HG03139 (cell line): ENCODE measurements at regions not wholly inside any gene's neighbourhood (a gene's known extent, or its start where the extent isn't known, plus 50 kb on each side); places are given as distances from the start of the nearest gene placed in this dataset.

ENCODE experiments used
- ATAC-seq: cut with Tn5 transposase; IDR thresholded peaks from one replicate; pipeline ENCODE4 v1.9.1; 2021; ENCODE audit not compliant: unreplicated experiment

DNA sequence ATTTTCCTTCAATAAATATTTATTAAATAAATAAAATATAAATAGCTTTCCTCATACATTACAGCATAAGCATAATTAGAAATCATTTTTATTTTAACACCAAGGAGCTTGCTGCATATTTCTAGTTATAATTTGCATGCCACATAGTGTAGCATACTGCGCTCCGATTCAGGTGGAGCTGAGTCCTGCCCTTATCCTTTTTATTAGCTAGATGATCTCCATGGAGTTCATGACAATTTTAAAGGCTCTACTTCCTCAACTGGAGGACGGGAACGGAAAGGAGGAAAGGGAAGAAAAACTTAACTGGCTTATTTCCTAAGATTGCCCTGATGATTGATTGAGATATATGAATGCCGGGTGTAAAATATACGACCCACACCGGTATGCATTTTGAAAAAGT, 385.2 kb downstream of the PLK2 start:
- no peak for ATAC-seq

DNA sequence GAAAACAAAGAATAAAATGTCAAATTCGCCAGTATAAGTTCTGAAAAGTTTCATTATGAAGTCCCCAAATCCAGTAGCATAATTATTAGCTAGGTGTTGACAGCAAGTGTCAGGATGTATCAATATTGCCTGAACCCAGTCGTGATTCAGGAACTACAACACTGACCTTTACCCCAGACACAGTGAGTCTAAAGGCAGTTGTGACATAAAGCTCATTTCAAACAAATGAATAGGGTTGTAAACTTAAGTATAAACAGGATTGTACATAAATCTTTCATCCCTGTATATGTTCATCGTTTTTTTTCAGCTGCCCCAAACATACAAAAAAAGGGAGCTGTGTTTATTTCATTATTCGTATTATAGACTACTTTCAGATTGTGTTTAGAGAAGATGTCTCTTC, 385.7 kb downstream of the PLK2 start:
- ATAC-seq = no peak

DNA sequence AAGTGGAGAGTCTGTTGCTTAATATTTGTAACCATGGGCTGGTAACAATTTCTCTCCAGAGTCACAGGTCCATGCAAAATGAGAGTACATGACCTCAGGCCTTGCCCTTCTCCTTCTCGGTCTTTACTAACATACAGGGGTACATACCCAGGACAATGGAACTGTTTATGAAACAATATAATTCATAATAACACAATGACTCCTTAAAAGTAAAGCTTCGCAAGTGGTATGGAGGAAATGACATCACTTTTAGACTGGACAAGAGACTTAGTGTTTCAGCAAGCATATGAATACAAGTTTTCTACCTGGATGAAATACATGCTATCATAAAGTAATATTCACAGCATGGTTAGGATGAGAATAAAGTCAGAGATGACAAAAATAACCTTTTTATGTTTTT, 386.6 kb downstream of the PLK2 start:
- ATAC-seq = no peak

DNA sequence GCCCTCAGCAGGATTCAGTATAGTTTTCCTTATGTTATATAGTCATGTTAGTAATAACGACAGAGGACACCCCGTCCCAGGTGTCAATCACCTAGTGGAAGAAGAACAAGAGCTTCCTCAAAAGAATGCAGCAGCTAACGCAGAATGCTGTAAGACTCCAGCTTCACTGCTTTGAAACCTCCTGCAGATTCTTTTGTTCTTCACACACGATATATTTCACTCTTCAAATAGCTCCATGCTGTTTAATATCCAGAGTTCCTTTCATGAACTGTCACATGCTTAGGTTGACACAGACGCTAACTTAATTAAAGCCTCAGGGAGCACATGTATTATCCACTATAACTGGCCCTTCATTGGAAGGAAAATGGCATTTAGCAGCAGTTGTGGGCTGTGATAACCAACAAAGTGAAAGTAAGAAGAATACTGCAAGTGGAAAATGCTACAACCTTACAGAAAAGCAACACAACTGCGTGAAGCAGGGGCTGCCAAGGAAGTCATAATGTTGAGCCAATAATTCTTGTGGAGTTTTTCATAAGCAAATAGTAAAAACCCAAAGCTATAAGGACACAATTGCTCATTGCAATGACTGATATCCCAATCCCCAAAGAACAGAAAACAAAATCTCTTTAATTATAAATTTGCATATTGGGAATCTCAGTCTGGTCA, 387.5 kb downstream of the PLK2 start:
- ATAC-seq = no peak

DNA sequence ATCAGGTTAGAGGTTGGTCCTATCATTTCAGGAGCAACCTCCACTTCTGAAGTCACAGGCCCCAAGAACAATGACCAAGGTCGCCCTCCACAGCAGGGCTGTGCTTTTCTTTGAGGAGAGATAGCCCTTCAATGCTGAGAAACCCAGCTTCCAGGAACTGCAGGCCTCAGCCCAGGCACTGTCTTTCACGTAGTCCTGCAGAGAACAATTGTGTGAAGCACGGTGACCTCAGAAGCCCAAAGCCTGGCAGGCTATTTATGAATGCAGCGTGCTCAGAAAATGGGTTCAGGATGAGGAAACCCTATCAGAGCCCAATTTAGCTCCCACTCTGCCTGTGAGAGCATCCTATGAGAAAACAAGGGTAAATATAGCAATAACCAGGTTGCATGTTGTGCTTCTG, 388.3 kb downstream of the PLK2 start:
- ATAC-seq = no peak

DNA sequence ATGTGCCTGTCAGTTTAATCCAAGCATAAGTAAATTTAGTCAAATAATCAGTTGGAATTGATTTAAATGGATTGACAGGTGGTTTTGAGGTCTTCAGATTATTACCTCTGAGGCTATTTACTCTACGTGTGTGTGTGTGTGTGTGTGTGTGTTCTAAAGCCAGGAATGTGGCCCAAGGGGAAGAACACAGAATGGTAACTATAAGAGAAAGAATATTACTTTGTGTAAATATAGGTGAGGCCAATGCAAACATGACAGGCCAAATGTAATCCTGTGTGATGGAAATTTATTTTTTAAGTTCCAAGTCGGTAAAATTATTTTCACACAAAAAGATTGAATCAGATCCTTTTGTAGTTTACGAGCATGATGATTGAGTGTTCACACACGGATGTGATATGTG, 390.0 kb downstream of the PLK2 start:
- no peak for ATAC-seq

DNA sequence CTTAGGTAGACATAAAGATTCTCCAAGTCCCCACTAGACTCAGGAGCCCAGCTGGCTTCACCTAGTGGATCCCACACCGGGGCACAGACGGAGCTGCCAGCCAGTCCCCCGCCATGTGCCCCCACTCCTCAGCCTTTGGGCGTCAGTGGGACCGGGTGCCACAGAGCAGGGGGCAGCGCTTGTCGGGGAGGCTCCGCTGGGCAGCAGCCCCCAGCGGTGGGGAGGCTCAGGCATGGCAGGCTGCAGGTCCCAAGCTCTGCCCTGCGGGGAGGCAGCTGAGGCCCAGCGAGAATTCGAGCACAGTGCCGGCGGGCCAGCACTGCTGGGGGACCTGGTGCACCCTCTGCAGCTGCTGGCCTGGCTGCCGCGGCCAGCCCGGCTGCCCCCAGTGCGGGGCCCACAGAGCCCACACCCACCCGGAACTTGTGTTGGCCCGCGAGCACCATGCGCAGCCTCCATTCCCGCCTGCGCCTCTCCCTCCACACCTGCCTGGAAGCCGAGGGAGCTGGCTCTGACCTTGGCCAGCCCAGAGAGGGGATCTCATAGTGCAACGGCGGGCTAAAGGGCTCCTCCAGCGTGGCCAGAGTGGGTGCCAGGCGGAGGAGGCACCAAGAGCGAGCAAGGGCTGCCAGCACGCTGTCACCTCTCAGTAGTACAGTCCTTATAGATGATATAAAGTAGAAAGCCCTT, 390.7 kb downstream of the PLK2 start:
- ATAC-seq = no peak

DNA sequence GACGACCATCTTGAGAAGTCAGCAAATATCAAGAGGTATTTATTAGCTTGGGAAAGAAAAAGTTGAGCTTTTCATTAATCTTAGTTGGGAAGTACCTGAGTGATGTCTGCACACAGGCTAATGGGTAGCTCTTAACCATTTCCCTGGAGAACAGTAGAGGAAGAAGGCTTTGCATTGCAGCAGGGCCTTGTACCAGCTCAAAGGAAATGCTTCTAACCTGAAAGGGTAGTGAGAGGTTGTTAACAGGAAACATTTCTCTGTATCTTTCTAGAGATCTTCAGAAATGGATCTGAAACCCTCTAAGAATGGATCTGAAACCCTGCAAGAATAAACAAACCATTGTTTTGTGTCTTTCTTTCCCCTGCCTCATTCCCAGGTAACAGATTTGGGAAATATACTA, 393.3 kb downstream of the PLK2 start:
- ATAC-seq = no peak

DNA sequence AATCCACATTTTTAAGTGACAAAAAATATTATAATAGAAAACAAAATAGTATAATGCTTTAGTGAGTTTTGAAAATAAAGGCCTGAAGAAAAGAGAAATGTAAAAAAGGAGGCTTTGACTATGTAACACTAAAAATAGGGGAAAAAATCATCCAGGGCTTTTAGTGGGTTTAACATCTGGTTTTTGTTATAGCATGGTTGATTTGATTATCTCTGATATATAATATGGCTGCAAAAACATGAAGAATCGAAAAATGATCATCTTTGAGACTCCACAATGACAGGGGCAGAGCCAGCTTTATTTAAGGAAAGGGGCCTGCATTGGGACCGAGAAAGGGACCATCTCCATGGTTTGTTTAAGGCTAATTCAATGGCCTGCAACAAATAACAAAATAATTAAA, 393.8 kb downstream of the PLK2 start:
- no peak for ATAC-seq

DNA sequence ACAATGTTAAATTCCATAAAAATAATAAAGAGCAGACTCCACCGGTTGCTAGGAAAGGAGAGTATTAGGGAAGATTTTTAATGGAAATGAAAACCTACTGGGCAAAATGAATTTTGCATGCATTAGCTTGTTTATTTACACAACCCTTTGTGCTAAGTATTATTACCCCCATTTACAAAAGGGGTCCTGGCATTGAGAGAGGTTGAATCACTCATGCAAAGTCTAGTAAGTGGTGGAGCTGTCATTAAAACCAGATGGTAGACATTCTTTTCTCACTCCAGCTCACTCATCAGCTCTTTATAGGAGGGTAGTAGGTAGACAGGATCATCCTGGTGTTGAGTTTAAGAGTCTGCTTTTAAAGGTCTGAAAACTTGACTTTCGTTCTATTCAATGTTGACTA, 395.1 kb downstream of the PLK2 start:
- ATAC-seq = no peak

DNA sequence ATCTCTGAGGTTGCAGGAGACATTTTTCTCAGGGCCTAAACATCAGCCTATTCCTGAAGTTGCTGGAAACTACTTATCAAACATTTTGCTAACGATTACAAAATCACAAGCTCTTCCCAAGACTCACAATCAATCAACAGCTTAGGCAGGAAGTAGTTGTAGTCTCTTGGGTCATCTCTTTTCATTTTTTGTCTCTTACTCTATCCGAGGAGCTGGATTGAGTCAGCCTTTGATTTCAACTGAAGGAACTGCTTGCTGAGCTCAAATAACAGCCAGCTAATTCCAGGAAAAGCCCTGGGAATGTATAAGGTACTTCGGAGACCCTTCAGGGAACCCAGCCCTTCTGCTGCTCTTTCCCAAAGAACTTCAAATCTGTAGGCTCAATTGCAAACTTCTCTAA, 398.9 kb downstream of the PLK2 start:
- no peak for ATAC-seq

DNA sequence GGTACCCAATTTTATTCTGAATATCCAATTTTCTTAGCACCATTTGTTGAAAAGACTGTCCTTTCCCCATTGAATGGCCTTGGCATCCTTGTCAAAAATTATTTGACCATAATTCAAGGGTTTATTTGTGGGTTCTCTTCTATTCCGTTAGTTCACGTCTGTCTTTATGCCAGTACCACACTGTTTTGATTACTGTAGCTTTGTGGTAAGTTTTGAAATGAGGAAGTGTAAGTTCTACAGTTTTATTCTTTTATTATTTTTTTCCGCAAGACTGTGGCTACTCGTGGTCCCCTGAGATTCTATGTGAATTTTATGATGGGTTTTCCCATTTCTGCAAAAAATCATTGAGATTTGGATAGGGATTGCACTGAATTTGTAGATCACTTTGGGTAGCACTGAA, 402.6 kb downstream of the PLK2 start:
- no peak for ATAC-seq

DNA sequence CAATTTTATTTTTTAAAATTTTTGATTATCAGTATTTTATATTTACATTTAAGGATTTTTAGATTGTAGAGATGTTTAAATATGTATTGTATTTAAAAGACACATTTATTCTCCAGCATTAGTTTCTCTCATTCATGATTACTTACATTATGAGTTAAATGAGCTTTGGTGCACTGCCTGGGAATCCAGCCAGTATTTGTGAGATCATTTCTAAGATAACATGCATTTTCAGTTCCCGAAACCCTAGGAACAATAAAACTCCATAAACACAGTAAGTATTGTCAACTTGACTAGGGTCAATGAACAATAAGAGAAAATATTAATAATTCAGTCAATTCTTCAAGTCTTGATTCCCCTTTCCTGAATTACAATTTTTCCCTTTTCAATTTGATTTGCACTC, 403.3 kb downstream of the PLK2 start:
- ATAC-seq = no peak

DNA sequence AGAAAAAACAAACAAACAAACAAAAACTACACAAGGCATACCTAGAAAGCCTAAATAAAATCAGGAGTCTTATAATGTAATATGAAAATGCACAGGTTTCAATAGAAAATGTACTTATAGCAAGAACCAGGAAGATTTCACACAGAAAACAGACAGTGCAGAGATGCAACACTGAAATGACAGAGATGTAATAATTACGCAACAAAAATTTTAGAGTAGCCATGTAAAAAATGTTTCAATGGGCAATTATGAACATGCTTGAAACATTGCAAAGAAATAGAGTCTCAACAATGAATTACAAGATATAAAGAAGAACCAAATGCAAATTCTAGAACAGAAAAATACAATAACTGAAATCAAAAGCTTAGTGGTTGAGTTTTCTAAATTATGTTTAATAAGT, 405.9 kb downstream of the PLK2 start:
- no peak for ATAC-seq

DNA sequence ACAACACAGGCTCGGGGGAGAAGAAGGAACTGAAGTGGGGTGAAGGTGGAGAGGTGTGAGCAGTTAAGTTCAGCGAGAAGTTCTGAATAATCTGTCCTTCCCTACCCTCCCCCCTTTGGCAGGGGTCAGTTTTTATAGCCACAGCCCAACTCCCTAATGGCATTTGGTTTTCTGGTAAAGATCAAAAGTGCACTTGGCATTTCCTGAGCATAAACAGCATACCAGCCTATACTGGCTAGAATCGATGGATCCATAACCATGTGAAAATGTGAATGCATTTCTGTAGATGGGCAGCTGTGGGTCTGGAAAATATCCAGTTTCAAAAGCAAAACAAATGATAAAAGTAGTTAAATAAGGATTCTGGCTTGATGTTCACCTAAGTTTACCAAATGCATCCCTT, 410.9 kb downstream of the PLK2 start:
- ATAC-seq = no peak

DNA sequence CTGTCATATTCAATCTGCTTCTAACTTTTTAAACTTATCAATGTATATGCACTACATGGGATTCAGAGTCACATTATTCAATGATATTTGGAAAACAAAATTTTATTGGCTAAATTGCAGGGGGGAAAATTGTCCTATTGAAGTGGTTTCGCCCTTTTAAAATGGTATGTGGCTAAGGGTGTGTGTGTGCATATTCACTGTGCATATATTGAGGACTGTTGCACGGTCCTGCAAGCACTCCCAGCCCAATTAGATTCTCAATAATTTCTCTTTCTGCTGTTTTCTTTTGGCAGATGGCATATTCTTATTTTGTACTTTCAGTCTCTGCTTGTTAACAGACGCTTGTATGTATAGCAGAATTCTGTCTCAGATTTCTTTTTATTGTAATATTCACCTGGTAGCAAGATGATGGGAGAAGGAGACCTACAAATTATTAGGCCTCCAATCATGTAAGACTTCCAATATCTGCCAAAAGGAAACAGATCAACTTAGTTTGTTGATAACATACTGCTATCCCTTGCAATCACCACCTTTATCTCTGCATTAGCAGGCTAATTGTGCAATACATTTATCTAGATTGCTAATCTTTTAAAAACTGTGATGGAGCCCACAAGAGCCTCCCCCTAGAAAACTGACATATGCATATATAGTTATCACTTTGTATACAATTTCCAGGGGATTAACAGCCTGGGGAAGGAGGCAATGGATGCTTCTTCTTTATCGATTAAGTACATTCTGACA, 411.5 kb downstream of the PLK2 start:
- ATAC-seq = no peak

DNA sequence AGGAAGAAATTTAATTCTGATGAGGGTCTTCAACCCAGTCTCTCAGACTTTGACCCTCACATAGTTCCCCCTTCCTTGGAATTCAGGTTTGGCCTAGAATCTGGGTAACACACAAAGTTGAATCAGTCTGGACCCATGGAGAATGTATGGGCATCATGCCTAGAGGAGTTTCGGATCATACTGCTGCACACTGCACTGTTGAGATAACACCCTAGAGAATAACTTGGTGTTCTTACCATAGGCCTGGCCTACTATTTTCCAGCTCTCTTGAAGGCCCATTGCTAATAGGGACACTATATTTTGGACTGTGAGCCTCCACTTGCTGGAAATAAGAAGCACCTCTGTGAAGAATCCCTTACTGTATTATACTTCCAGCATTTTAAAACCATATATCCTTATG, 413.5 kb downstream of the PLK2 start:
- ATAC-seq = no peak

DNA sequence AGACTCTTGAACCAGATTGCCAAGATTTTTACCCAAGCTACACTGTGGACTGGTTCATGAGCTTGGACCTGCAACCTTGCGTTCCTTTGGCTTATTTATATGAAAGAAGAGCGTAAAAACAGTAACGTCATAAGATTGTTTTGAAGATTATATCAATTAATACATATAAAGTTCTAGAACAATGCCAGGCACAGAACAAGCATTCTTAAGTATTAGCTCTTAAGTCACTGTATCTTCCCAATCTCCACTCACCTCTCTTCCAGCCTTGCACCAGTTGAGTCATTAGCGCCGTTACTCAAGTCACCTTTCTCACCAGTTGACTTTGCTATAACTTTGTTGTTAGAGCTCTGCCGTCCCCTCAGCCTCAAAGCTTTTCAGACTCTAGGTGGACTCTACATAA, 415.7 kb downstream of the PLK2 start:
- ATAC-seq = no peak

DNA sequence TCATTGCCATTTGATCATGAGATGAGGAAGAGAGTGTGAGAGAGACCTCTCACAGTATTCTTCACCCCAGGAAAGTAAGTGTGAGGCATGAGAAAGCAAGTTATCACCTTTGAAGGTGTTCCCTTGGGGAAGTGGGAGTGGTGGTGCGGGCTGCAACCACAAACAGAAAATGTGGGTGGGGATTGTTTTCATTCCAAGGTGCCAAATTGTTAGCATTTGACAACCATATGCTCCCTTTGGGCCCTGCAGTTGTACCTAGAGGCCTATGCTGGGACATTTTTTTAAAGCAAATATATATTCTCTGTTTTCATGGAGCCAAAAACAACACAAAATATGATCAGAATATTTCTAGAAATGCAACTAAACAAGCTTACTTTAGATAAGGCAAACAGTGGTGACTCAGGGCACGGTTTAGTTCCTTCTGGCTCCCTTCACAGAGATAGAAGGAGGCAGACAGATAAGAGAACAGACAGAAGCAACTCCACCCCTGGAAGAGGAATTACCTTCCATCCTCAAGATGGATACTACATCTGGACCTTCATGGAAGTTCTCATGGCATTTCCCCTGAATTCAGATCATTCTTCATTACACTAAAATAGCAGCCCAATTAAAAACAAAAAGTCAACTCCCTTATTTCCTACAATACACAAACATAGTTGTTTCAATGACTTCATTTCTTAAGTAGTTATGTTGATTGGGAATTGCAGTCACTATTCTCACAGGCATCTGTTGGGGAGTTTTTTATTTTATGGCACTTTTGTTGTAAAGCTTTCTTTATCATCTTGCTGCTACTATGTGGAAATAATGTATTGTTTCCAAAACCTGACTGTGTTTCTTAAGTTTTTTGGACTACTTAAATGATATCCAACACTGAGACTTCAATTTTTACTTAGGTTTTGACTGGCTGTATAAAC, 416.6 kb downstream of the PLK2 start:
- ATAC-seq = no peak

DNA sequence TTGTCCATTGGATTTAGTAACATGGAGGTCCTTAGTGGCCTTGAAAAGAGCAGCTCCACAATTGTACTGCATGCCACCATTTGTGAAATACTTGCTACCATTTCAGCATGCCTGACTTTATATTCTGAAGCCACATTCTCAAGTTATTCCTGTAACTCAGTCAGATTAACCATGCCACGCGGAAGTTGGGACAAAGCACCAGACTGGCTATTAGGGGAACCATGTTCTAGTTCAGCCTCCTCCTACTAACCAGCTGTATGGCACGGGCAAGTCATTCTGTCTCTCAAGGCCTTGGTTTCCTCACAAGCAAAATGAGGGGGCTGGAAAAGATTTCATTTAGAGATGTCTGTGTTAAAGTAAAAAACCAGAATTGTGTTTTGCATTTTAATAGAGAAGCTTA, 418.0 kb downstream of the PLK2 start:
- no peak for ATAC-seq

DNA sequence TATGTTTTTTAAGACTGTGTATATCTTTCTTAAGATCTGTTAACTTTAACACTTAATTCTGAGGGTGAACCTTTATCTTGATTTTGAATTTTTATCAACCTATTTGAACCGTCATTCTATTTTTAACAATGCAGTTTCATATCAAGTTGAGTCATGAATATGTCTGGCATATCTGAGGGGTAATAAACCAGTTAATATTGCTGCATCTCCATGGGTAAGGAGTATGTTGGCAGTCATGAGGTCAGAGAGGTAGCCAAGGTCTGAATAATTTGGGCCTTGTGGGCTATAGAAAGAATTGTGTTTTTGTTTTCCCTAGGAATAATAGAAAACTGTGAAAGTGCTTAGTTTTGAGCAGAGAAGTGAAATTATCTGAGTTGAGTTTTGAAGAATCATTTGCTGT, 419.0 kb downstream of the PLK2 start:
- ATAC-seq = no peak
